Activated CD4-positive, alpha-beta T cell treated with anti-CD3 and anti-CD28 coated beads, Interleukin-2, Interleukin-6, amounts not matched to agents 100 ng/mL and 50 ng/mL, durations not matched to agents 16 hours and 8 hours (primary cell): ENCODE measurements at regions not wholly inside any gene's neighbourhood (a gene's known extent, or its start where the extent isn't known, plus 50 kb on each side); places are given as distances from the start of the nearest gene placed in this dataset.
A peak's percentile ranks its signal among the peaks of the same experiment; 100 is the strongest.

Experiments used
- DNase-seq: peaks from one replicate; pipeline ENCODE4 v3.0.0-alpha.2; 2020

- no peak for DNase-seq
Observed at GRCh38 chr14:96980835-96981234, 183.7 kb downstream of the VRK1 start.

- DNase-seq, result no peak
Observed at GRCh38 chr14:96986256-96987085, 189.3 kb downstream of the VRK1 start.

DNA sequence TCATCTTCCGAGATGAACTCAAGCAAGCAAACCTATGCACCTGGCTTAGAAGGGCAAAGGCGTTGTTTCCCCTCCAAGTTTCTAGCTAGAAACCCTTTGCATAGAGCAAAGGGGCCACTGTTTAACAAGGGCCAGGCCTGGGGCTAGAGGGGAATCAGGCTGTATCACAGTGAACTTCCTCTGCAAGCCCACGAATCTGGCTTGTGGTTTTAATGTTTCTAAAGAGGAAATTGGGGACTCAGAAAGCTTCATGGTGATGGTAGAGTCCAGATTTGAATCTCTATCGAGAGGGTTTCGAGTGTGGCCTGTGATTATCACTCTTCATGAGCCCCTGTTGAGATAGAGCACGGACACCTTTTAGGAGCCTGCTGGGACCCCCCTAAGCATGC lies 189.9 kb downstream of the VRK1 start:
- no peak for DNase-seq

DNA sequence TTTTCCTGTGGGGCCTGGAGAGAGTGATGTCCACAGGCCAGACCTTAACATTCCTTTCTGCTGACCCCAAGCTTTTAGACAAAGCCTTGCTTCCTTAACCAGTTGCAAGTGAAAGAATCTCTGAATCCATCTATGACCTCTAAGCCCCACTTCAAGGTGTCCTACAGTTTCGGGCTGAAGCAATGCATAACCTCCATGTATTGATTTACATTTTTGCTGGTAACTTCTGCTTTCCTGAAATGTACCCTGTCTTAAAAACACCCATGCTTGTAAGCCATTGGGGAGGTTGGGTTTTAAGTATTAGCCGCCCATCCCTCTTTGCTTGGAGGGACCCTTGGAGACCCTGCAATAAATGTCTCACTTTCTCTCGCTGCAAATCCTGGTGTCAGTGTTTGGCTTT lies 190.6 kb downstream of the VRK1 start:
- no peak for DNase-seq

GRCh38 chr14:96989306-96989705 lies 192.1 kb downstream of the VRK1 start:
- DNase-seq, result no peak

GRCh38 chr14:96991226-96991625 lies 194.0 kb downstream of the VRK1 start:
- DNase-seq, result no peak

DNA sequence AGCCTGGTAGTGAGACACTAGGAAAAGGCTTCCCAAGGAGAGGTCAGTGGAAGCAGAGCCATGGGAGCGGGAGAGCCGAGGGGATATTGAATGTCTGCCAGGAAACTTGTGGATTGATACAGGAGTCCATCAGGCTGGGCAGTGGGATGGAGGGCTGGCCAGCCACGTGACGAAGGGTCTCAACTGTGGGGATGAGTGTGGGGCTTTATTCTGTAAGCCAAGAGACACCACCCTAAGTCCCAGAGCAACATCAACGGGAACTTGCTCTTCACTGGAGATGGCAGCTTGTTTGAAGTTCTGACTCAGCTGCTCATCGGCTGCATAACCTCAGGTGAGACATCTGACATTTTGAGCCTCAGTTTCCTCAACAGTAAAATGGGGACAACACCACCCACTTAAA lies 197.8 kb downstream of the VRK1 start:
- DNase-seq, result no peak

DNA sequence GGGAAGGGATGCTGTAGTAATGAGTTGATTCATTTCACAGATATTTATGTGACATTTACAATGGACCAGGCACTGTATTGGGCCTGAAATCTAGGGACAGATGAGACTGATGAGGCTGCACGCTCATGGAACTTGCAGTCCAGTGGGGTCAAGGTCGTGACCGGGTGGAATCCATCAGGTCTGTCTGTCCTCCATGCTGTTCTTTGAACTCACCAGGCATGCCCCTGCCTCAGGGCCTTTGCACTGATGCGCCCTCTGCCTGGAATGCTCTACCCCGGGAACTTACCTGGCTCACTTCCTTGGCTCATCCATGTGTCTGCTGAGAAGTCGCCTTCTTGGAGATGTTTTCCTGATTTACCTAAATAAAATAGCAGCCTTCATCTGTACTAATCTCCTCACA lies 200.1 kb downstream of the VRK1 start:
- no peak for DNase-seq

DNA sequence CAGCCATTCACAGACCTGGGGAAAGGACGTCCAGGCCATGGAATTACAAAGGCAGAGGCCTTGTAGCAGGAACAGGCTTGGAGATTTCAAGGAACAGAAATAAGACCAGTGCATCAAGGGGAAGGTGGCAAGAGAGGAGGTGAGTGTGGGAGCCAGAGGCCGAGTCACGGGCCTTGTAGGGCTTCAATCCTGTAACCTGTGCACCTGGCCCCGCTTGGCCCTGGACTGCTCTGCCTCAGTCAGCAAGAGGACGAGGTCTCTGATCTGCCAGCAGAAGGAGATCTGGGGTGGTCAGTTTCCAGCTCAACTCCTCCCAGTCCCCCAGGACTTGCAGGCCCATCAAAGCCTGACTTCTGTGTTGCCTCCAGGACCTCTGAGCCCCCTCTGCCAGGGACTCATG lies 200.8 kb downstream of the VRK1 start:
- DNase-seq, result no peak

DNA sequence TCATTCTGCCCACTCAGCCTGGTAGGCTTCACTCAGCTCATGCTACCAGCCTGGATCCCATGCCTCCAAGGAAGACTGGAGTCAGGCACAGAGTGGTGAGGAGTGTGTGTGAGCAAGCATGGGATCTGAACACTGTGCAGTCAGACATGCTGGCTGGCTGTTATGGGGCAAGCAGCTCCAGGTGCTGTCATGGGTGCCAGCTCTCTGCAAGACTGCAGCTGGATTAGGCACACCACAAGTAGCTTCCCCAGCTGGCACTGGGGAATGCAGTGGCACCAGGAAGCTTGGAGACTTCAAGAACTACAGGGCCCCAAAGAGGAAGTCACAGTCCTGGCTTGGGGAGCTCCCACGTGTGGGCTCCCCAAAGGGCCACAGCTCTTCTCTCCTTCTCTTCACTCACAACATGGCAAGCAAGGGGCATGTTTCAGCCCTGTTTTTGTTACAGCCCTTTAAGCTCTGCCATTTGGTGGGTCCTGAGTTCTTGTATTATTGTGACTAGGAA lies 202.5 kb downstream of the VRK1 start:
- DNase-seq, result no peak

DNA sequence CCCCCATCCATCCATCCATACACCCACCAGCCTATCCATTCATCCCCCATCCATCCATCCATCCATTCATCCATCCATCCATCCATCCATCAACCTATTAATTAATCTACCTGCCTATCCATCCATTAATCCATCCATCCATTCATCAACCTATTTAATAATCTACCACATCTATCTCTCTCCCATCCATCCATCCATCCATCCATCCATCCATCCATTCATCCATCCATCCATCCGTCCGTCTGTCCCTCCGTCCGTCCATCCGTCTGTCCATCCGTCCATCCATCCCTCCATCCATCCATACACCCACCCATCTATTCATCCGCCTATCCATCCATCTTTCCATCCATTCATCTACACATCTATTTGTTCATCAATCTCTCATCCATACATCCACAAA lies 205.3 kb downstream of the VRK1 start:
- DNase-seq, result no peak

DNA sequence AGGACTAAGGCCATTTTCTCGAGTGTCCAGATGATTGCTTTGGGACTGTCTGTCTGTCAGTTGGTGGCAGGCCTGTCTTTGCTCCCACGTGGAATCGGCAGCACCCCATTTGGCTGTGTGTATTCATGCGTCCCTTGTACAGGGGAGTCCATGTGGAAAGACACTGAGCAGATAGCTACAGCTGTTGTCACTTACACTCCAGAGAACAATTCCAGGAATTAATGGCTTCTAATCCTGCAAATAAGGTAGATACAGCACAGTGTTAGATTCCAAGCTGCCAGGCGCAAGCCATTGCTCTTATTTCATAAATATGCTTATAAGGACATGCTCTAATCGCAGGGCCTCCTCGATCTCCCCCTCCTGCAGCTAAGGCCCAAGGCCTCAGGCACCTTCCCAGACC lies 208.8 kb downstream of the VRK1 start:
- no peak for DNase-seq

GRCh38 chr14:97010491-97011160 lies 213.4 kb downstream of the VRK1 start:
- DNase-seq, result no peak

DNA sequence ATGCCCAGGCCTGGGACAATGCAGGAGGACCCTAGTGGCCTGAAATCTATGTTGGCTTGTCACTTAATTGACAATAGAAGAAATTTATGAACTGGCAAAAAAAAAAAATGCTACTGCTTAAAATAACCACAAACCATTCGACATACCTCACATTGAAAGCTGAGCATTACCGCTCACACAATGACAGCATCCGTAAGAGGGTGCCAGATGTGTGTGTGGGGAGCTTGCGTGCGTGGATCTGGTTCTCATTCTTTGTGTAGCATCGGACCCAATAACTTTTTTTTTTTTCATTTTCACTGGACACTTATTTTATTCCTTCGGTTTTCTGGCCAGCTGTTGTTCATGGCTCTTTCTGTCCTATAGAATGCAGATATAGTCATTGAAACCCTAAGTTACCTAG lies 216.7 kb downstream of the VRK1 start:
- DNase-seq, result no peak

- DNase-seq, result no peak
Observed at GRCh38 chr14:97021001-97021400, 223.8 kb downstream of the VRK1 start.

GRCh38 chr14:97021571-97022168 lies 224.5 kb downstream of the VRK1 start:
- no peak for DNase-seq

DNA sequence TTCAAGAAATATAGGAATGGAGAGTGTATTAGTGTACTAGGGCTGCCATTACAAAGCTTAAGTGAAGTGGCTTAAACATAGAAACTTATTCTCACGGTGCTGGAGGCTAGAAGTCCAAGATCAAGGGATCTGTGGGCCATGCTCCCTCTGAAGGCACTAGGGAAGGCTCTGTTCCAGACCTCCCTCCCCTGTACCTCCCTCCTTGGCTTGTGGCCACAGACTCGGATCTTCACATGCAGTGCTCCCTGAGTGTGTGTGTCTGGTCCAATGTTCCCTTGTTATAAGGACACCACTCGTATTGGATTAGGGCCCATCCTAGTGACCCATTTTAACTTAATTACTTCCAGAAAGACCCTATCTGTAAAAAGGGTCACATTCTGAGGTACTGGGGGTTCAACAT lies 225.6 kb downstream of the VRK1 start:
- DNase-seq, result no peak

GRCh38 chr14:97023871-97024270 lies 226.7 kb downstream of the VRK1 start:
- DNase-seq, result no peak

DNA sequence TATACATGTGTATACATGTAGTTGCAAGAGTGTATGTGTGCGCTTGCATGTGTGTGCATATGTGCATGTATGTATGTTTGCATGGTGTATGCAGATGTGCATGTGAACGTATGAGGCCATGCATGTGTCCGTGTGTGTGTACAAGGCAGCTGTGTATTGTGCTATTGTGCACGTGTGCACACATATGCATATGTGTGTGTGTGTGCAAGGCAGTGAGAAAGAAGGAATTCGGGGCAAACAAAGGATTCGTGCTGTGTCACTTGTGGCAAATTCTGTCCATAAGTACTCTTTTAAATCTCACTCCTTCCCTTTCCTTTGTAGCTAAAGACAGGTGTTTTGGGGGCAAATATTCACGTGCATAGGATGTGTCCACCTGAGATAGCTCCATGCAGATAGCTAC lies 227.1 kb downstream of the VRK1 start:
- no peak for DNase-seq

- no peak for DNase-seq
Observed at GRCh38 chr14:97025722-97026121, 228.5 kb downstream of the VRK1 start.

DNA sequence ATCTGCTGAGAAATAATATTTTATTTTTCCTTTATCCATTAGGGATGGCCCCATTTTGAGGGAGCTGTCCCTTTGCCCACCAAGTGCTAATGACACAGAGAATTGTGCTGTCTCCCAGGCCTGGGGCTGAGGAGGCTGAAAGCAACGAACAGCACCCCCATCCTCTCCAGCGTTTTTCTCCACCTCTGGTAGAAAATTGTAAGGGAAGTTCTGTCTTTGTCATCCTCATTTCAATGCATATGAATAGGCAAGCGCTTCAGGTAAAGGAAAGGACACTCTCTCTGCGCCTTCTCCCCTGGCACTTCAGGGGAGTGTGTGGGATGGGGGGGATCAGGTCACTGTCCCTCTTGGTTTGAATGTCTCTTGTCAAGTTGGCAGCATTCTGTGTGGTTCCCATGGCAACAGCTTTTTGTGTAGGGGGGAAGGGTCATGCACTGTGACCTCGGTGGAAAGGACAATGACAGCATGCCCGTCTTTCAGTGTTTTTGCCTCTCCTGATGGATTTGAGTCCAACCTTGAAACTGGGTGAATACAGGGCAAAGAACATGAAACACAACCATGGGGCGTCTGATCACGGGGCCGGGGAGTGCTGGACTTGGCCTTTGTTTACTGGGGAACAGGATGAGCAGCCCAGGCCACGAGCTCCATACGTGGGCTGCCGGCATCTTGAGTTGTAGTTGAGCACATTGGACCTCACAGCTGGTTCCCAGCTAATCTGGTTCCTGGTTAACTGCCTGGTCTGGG lies 230.2 kb downstream of the VRK1 start:
- no peak for DNase-seq

DNA sequence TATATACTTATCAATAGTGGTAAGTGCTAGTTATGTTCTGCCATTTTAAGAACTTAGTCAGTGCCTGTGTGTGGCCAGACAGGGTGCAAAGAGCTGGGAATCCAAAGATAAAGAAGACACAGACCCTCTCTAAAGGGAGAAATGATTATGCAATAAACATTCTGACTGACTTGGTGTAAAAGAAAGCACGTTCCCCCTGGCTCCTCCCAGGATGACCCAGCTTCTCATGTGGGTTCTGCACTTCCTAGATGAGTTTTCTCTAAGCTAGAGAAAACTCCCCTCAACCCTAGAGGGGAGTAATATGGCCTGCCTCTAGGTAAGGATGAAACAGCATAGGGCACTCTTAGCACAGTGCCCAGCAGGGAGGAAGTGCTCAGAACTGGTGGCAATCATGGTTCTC lies 231.2 kb downstream of the VRK1 start:
- peak; percentile 1 for DNase-seq

GRCh38 chr14:97029800-97030199 lies 232.6 kb downstream of the VRK1 start:
- DNase-seq, result no peak
